SU-DHL-6 (cell line): ENCODE measurements at regions not wholly inside any gene's neighbourhood (a gene's known extent, or its start where the extent isn't known, plus 50 kb on each side); places are given as distances from the start of the nearest gene placed in this dataset.

Source experiments
- CTCF ChIP-seq: fragments of 200-600 bp; sonication (generic); IDR thresholded peaks from one replicate; pipeline ENCODE4 v1.5.1; 2017; ENCODE audit warnings: antibody characterized with exemption, mild to moderate bottlenecking, low read length, moderate library complexity; ENCODE audit not compliant: insufficient read depth, poor library complexity, severe bottlenecking
- EZH2phosphoT487 ChIP-seq: fragments of 200-600 bp; sonication (generic), shearing (Covaris generic); conservative IDR thresholded peaks from 2 replicates; pipeline ENCODE4 v1.6.1; 2018; ENCODE audit warnings: mild to moderate bottlenecking, antibody characterized with exemption, low read length, moderate library complexity, mixed read lengths

GRCh38 chr4:155506745-155507144 lies 130.0 kb upstream of the MAP9 start:
- TF ChIP-seq EZH2phosphoT487 (no peak), CTCF (no peak)
